Liver (tissue), 8 donors: ENCODE measurements at regions not wholly inside any gene's neighbourhood (a gene's known extent, or its start where the extent isn't known, plus 50 kb on each side); places are given as distances from the start of the nearest gene placed in this dataset.

Experiments used
- DNase-seq: peaks from one replicate; pipeline ENCODE4 v3.0.0-alpha.2; 2017; ENCODE audit warnings: low spot score
- H3K27ac ChIP-seq, 2 donors: one replicate each; pipeline ENCODE4 v1.7.0; 2013; ENCODE audit warnings: inconsistent platforms in 2 of 2, low read length in 2 of 2, control low read depth in 1 of 2, low read depth in 1 of 2, mild to moderate bottlenecking in 1 of 2
- H3K27me3 ChIP-seq, 4 donors: one replicate each; pipeline versions ENCODE4 v1.6.1 to v1.7.0; 2013; ENCODE audit warnings: low read length in 3 of 4, inconsistent platforms in 1 of 4, mild to moderate bottlenecking in 1 of 4, moderate library complexity in 1 of 4; ENCODE audit not compliant: control insufficient read depth in 4 of 4, insufficient read depth in 4 of 4
- H3K36me3 ChIP-seq, 4 donors: one replicate each; pipeline versions ENCODE4 v1.6.1 to v1.7.0; 2013; ENCODE audit warnings: low read length in 3 of 4, mild to moderate bottlenecking in 3 of 4, low read depth in 1 of 4, moderate library complexity in 1 of 4; ENCODE audit not compliant: control insufficient read depth in 4 of 4, insufficient read depth in 3 of 4
- H3K4me1 ChIP-seq, 4 donors: one replicate each; pipeline versions ENCODE4 v1.6.1 to v1.7.0; 2013; ENCODE audit warnings: low read length in 3 of 4, mild to moderate bottlenecking in 3 of 4, moderate library complexity in 1 of 4; ENCODE audit not compliant: control insufficient read depth in 4 of 4, insufficient read depth in 4 of 4
- H3K4me3 ChIP-seq, 3 donors: one replicate each; pipeline versions ENCODE4 v1.6.1 to v1.7.0; 2013; ENCODE audit warnings: low read length in 3 of 3, control low read depth in 1 of 3, low read depth in 1 of 3, mild to moderate bottlenecking in 1 of 3
- H3K9ac ChIP-seq, 2 donors: one replicate each; pipeline ENCODE4 v1.7.0; 2013; ENCODE audit warnings: low read length in 2 of 2, mild to moderate bottlenecking in 2 of 2, moderate library complexity in 2 of 2, control low read depth in 1 of 2, low read depth in 1 of 2
- H3K9me3 ChIP-seq, 4 donors: one replicate each; pipeline versions ENCODE4 v1.6.1 to v1.7.0; 2013; ENCODE audit warnings: low read length in 3 of 4; ENCODE audit not compliant: control insufficient read depth in 4 of 4
- ATF3 ChIP-seq: IDR thresholded peaks from 2 replicates; pipeline ENCODE4 v1.6.1; 2016; ENCODE audit warnings: antibody characterized with exemption
- CTCF ChIP-seq: fragments of 150-350 bp; IDR thresholded peaks from 2 replicates; pipeline ENCODE4 v1.5.1; 2017; ENCODE audit warnings: improper control_type of control experiment, low read depth, low read length; ENCODE audit not compliant: missing input control
- FOXA1 ChIP-seq: IDR thresholded peaks from 2 replicates; pipeline ENCODE4 v1.6.1; 2016; ENCODE audit warnings: antibody characterized with exemption
- FOXA2 ChIP-seq: IDR thresholded peaks from 2 replicates; pipeline ENCODE4 v1.6.1; 2016; ENCODE audit warnings: antibody characterized with exemption
- GABPA ChIP-seq, 2 donors: IDR thresholded peaks in 1 of 2; conservative IDR thresholded peaks in 1 of 2; 2 replicates each; pipeline ENCODE4 v1.6.1; 2016; ENCODE audit warnings: antibody characterized with exemption in 2 of 2, mild to moderate bottlenecking in 1 of 2, moderate library complexity in 1 of 2
- HNF4A ChIP-seq, 2 donors: conservative IDR thresholded peaks; 2 replicates each; pipeline ENCODE4 v1.6.1; 2016; ENCODE audit warnings: antibody characterized with exemption in 2 of 2, mild to moderate bottlenecking in 2 of 2
- HNF4G ChIP-seq: IDR thresholded peaks from 2 replicates; pipeline ENCODE4 v1.6.1; 2016; ENCODE audit warnings: antibody characterized with exemption
- MAX ChIP-seq: IDR thresholded peaks from 2 replicates; pipeline ENCODE4 v1.6.1; 2016; ENCODE audit warnings: antibody characterized with exemption
- NR2F2 ChIP-seq: IDR thresholded peaks from 2 replicates; pipeline ENCODE4 v1.6.1; 2016; ENCODE audit warnings: antibody characterized with exemption
- RAD21 ChIP-seq, 2 donors: IDR thresholded peaks; 2 replicates each; pipeline ENCODE4 v1.6.1; 2016; ENCODE audit warnings: antibody characterized with exemption in 2 of 2, mild to moderate bottlenecking in 2 of 2
- REST ChIP-seq: IDR thresholded peaks from 2 replicates; pipeline ENCODE4 v1.6.1; 2016; ENCODE audit warnings: antibody characterized with exemption, mild to moderate bottlenecking
- RXRA ChIP-seq, 2 donors: IDR thresholded peaks; 2 replicates each; pipeline ENCODE4 v1.6.1; 2017 to 2018; ENCODE audit warnings: antibody characterized with exemption in 2 of 2, mild to moderate bottlenecking in 1 of 2
- SP1 ChIP-seq: IDR thresholded peaks from 2 replicates; pipeline ENCODE4 v1.6.1; 2018; ENCODE audit warnings: antibody characterized with exemption, mild to moderate bottlenecking
- TAF1 ChIP-seq: conservative IDR thresholded peaks from 2 replicates; pipeline ENCODE4 v1.6.1; 2016; ENCODE audit warnings: antibody characterized with exemption, mild to moderate bottlenecking
- YY1 ChIP-seq: IDR thresholded peaks from 2 replicates; pipeline ENCODE4 v1.6.1; 2016; ENCODE audit warnings: antibody characterized with exemption, mild to moderate bottlenecking
- WGBS: extraction: QIAGEN DNeasy Blood & Tissue Kit; methylation state at CpG from one replicate; pipeline ENCODE4 v1.1.7; 2013; 5-methylcytosine and 5-hydroxymethylcytosine counted together
- TF ChIP-seq, protein P1 (sequence below): IDR thresholded peaks from 2 replicates; pipeline ENCODE4 v1.6.1; 2016; ENCODE audit warnings: antibody characterized with exemption
- donor health status: healthy.
- donor health status: healthy.
- donor health status: healthy.
- donor health status: healthy.
- donor health status: healthy.

GRCh38 chr21:19941626-19942025 is 1056.6 kb upstream of the NCAM2 start:
- no peak overlapping the region for H3K27ac ChIP-seq
- DNase-seq, result no peak
- H3K4me3 ChIP-seq, result no peak overlapping the region
- H3K9me3 ChIP-seq, result no peaks in the 10 kb centered on the region
- H3K9ac ChIP-seq, result no peak overlapping the region
- TF ChIP-seq GABPA (IDR thresholded peaks at IDR 0.05 in 1 of 2, conservative IDR thresholded peaks at IDR 0.05 in 1 of 2), result no peak
- TF ChIP-seq TAF1, result no peak
- no peak for TF ChIP-seq HNF4A (conservative IDR thresholded peaks at IDR 0.05)
- TF ChIP-seq SP1, result no peak
- TF ChIP-seq, protein P1, sequence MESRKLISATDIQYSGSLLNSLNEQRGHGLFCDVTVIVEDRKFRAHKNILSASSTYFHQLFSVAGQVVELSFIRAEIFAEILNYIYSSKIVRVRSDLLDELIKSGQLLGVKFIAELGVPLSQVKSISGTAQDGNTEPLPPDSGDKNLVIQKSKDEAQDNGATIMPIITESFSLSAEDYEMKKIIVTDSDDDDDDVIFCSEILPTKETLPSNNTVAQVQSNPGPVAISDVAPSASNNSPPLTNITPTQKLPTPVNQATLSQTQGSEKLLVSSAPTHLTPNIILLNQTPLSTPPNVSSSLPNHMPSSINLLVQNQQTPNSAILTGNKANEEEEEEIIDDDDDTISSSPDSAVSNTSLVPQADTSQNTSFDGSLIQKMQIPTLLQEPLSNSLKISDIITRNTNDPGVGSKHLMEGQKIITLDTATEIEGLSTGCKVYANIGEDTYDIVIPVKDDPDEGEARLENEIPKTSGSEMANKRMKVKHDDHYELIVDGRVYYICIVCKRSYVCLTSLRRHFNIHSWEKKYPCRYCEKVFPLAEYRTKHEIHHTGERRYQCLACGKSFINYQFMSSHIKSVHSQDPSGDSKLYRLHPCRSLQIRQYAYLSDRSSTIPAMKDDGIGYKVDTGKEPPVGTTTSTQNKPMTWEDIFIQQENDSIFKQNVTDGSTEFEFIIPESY, result no peak
- TF ChIP-seq NR2F2, result no peak
- no peak for TF ChIP-seq HNF4G
- no peak for TF ChIP-seq MAX
- TF ChIP-seq RXRA (IDR thresholded peaks at IDR 0.05), result no peak
- no peak for TF ChIP-seq FOXA2
- TF ChIP-seq CTCF, result no peak
- no peak for TF ChIP-seq FOXA1
- TF ChIP-seq YY1, result no peak
- H3K27me3 ChIP-seq, result no peaks in the 10 kb centered on the region
- H3K4me1 ChIP-seq, result no peaks in the 10 kb centered on the region
- no peaks in the 10 kb centered on the region for H3K36me3 ChIP-seq

DNA sequence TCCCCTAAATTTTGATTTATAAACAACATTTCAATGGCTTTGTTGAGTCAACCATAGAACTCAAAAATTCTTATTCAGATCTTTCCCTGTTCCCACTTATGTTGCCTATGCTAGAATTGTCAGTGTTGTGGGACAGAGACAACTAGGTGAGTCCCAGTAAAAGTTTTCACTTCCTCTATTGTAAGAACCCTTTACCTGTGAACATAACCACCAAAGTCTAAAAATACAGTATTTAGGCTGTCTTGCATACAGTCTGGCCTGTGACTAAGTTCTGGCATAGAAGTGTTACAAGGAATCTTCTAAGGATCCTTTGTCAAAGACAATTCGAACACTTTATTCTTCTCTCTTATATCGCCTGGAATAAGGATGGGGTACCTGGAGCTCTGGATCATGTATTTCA is 1047.9 kb upstream of the NCAM2 start:
- H3K27me3 ChIP-seq, result no peaks in the 10 kb centered on the region
- H3K4me3 ChIP-seq, result no peak overlapping the region
- H3K4me1 ChIP-seq, result no peaks in the 10 kb centered on the region
- H3K9ac ChIP-seq, result no peak overlapping the region
- DNase-seq, result no peak
- H3K9me3 ChIP-seq, result no peaks in the 10 kb centered on the region
- no peak for TF ChIP-seq RAD21 (IDR thresholded peaks at IDR 0.05)
- no peaks in the 10 kb centered on the region for H3K36me3 ChIP-seq
- H3K27ac ChIP-seq, result no peak overlapping the region
- 80% methylated on average over 2 of the region's 2 CpGs for WGBS

GRCh38 chr21:19969156-19969555 is 1029.1 kb upstream of the NCAM2 start:
- Histone ChIP-seq H3K4me3 (no peak overlapping the region), H3K4me1 (no peaks in the 10 kb centered on the region), H3K9ac (no peak overlapping the region), H3K36me3 (no peaks in the 10 kb centered on the region), H3K27ac (no peak overlapping the region), H3K9me3 (peaks cover 0 to 4% (median under 1%) of the 10 kb centered on the region in 4 donors), H3K27me3 (no peaks in the 10 kb centered on the region)
- DNase-seq, result no peak
- TF ChIP-seq GABPA (IDR thresholded peaks at IDR 0.05 in 1 of 2, conservative IDR thresholded peaks at IDR 0.05 in 1 of 2) (no peak), RAD21 (IDR thresholded peaks at IDR 0.05) (no peak), ATF3 (no peak), FOXA2 (no peak), REST (no peak)
